ENCODE measurements at regions not wholly inside any gene's neighbourhood (a gene's known extent, or its start where the extent isn't known, plus 50 kb on each side); places are given as distances from the start of the nearest gene placed in this dataset.
A peak's percentile ranks its signal among the peaks of the same experiment; 100 is the strongest.

DNA sequence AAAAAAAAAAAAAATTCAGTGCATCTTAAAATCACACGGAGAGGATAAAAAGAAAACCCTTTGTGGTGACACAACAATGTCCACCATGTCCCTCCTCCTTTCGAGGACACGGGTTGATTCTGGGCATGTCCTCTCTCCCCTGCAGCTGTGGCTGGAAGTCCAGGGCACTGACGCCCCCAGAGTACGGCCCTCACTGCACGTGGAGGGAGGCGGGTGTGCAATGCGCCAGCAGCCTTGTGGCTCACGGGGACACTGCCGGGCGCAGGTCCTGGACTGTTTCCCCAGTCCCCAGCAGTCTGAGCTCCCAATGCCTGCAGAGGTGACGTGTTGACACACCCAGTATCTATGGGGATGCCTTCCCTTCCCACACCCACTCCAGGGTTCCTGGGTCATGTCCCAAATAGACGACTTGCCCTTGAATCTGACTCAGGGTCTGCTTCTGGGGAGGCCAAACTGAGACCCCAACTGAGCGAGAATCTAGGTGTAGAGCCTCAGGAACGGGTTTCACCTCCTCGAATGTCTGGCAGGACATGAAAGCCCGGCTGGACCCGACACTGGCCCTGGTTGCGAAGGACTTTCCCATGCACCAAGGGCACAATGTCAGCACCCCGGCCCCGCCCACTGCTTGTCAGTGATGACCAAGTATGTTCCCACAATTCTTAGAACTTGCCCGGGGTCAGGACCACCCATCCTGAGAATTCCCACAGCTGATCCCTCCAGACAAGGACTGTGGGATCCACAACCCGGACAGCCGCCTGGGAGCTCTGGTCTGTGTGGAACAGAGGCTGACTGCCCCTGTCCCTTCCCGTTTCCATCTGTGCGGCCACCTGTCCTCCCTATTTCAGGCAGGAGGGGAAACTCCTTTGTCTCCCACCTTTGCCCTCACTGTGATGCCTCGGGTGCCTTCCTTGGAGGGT, 425.1 kb upstream of the SULF2 start:
- Histone ChIP-seq H3K14ac (ENCODE audit: low read length) (no peak overlapping the region), H3K9ac (ENCODE audit: low read length) (no peak overlapping the region), H3K27me3 (ENCODE audit: insufficient read depth, low read length) (no peaks in the 10 kb centered on the region), H3K4me2 (ENCODE audit: low read length) (no peak overlapping the region), H3K9me3 (ENCODE audit: insufficient read depth, low read depth, low read length) (peaks cover 3% of the 10 kb centered on the region), H3K4ac (ENCODE audit: low read depth, low read length) (no peak overlapping the region), H3K79me1 (ENCODE audit: low read length) (peaks cover 2% of the 10 kb centered on the region), H2BK120ac (ENCODE audit: insufficient read depth, low read length, poor library complexity) (no peak overlapping the region), H2AFZ (ENCODE audit: insufficient read depth, low read length, poor library complexity) (no peak overlapping the region), H2BK12ac (ENCODE audit: low read length) (no peak overlapping the region), H3K4me1 (ENCODE audit: control insufficient read depth in 1 of 2, insufficient read depth in 2 of 2, low read length in 2 of 2) (peaks cover 7 to 12% of the 10 kb centered on the region in 2 experiments), H3K36me3 (ENCODE audit: control insufficient read depth in 1 of 2, insufficient read depth in 2 of 2, low read length in 2 of 2) (no peaks in the 10 kb centered on the region), H2BK5ac (ENCODE audit: low read depth, low read length, poor library complexity) (no peak overlapping the region), H4K8ac (ENCODE audit: low read depth, low read length) (no peak overlapping the region), H4K12ac (ENCODE audit: low read depth, low read length) (no peak overlapping the region), H2AK5ac (ENCODE audit: low read length) (no peak overlapping the region), H3K27ac (ENCODE audit: low read depth, low read length) (no peak overlapping the region), H3K79me2 (ENCODE audit: control insufficient read depth, insufficient read depth, low read length, poor library complexity) (no peaks in the 10 kb centered on the region), H3K23ac (ENCODE audit: low read length) (no peak overlapping the region), H4K91ac (ENCODE audit: low read depth, low read length) (no peak overlapping the region), H3K4me3 (ENCODE audit: low read depth, low read length) (peak overlapping the region; percentile 54), H3K18ac (ENCODE audit: low read length) (no peak overlapping the region)
- no peak for DNase-seq
- no CpG with 5 or more reads among the region's 27 CpGs for WGBS (ENCODE audit: extremely low coverage, insufficient coverage, insufficient read length)

DNA sequence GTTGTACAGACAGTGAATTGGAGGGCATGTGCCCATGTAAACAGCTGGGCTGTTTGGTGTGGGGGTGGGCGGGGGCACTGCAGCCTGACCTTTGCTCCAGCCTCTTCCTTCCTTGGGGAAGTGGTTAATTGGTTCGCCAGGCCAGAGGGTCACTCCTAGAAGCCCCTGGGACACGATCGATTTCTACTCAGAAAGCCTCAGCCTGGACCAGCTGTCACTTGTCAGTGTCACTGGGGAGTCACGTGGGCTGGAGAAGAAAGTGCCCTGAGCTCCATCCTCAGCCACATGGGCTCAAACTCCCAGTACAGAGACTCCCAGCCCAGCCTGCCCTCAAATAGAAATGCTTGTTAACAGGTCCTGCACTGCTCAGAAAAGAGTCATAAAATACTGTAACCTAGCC, 423.8 kb upstream of the SULF2 start:
- Histone ChIP-seq H4K8ac (ENCODE audit: low read depth, low read length) (no peak overlapping the region), H3K4me3 (ENCODE audit: low read depth, low read length) (no peak overlapping the region), H3K27me3 (ENCODE audit: insufficient read depth, low read length) (no peaks in the 10 kb centered on the region), H2BK5ac (ENCODE audit: low read depth, low read length, poor library complexity) (no peak overlapping the region), H3K9me3 (ENCODE audit: insufficient read depth, low read depth, low read length) (peaks cover 3% of the 10 kb centered on the region), H2AK5ac (ENCODE audit: low read length) (no peak overlapping the region), H2BK120ac (ENCODE audit: insufficient read depth, low read length, poor library complexity) (no peak overlapping the region), H3K4me1 (ENCODE audit: control insufficient read depth in 1 of 2, insufficient read depth in 2 of 2, low read length in 2 of 2) (peaks cover 4 to 8% of the 10 kb centered on the region in 2 experiments), H4K91ac (ENCODE audit: low read depth, low read length) (no peak overlapping the region), H3K27ac (ENCODE audit: low read depth, low read length) (no peak overlapping the region), H3K4me2 (ENCODE audit: low read length) (no peak overlapping the region), H3K36me3 (ENCODE audit: control insufficient read depth in 1 of 2, insufficient read depth in 2 of 2, low read length in 2 of 2) (no peaks in the 10 kb centered on the region), H3K4ac (ENCODE audit: low read depth, low read length) (no peak overlapping the region), H4K12ac (ENCODE audit: low read depth, low read length) (no peak overlapping the region), H2BK12ac (ENCODE audit: low read length) (no peak overlapping the region), H3K14ac (ENCODE audit: low read length) (no peak overlapping the region), H3K9ac (ENCODE audit: low read length) (no peak overlapping the region), H3K79me1 (ENCODE audit: low read length) (peaks cover 2% of the 10 kb centered on the region), H3K18ac (ENCODE audit: low read length) (no peak overlapping the region), H3K79me2 (ENCODE audit: control insufficient read depth, insufficient read depth, low read length, poor library complexity) (no peaks in the 10 kb centered on the region), H2AFZ (ENCODE audit: insufficient read depth, low read length, poor library complexity) (no peak overlapping the region), H3K23ac (ENCODE audit: low read length) (no peak overlapping the region)
- no CpG with 5 or more reads among the region's 5 CpGs for WGBS (ENCODE audit: extremely low coverage, insufficient coverage, insufficient read length)
- no peak for DNase-seq

DNA sequence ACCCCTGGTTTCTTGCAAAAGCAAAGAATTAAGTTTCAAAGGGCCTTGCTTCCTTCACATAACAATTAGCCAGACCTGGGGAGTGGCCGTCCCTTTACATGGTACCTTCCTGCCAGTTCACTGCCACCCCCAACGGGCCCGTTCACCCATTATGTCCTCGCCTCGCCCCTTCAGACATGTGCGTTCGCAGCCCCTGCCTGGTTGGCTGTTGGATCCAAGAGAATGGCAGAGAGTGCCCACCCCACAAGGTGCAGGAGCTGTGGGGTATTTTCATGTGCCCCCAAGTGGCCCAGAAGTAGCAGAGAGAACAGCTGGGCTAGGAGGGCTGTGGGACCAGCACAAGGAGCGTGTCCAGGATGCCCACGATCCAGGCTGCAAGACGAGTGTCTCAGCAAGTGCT, 422.9 kb upstream of the SULF2 start:
- Histone ChIP-seq H3K27ac (ENCODE audit: low read depth, low read length) (no peak overlapping the region), H3K4me1 (ENCODE audit: control insufficient read depth in 1 of 2, insufficient read depth in 2 of 2, low read length in 2 of 2) (no peaks in the 10 kb centered on the region), H3K18ac (ENCODE audit: low read length) (no peak overlapping the region), H3K36me3 (ENCODE audit: control insufficient read depth in 1 of 2, insufficient read depth in 2 of 2, low read length in 2 of 2) (no peaks in the 10 kb centered on the region), H3K4ac (ENCODE audit: low read depth, low read length) (no peak overlapping the region), H4K12ac (ENCODE audit: low read depth, low read length) (no peak overlapping the region), H3K14ac (ENCODE audit: low read length) (no peak overlapping the region), H3K4me3 (ENCODE audit: low read depth, low read length) (no peak overlapping the region), H3K4me2 (ENCODE audit: low read length) (no peak overlapping the region), H3K79me1 (ENCODE audit: low read length) (no peaks in the 10 kb centered on the region), H2AFZ (ENCODE audit: insufficient read depth, low read length, poor library complexity) (no peak overlapping the region), H2AK5ac (ENCODE audit: low read length) (no peak overlapping the region), H2BK12ac (ENCODE audit: low read length) (no peak overlapping the region), H2BK5ac (ENCODE audit: low read depth, low read length, poor library complexity) (no peak overlapping the region), H3K27me3 (ENCODE audit: insufficient read depth, low read length) (no peaks in the 10 kb centered on the region), H3K79me2 (ENCODE audit: control insufficient read depth, insufficient read depth, low read length, poor library complexity) (no peaks in the 10 kb centered on the region), H3K23ac (ENCODE audit: low read length) (no peak overlapping the region), H4K91ac (ENCODE audit: low read depth, low read length) (no peak overlapping the region), H3K9ac (ENCODE audit: low read length) (no peak overlapping the region), H3K9me3 (ENCODE audit: insufficient read depth, low read depth, low read length) (peaks cover 3% of the 10 kb centered on the region), H4K8ac (ENCODE audit: low read depth, low read length) (no peak overlapping the region), H2BK120ac (ENCODE audit: insufficient read depth, low read length, poor library complexity) (no peak overlapping the region)
- no peak for DNase-seq
- WGBS (ENCODE audit: extremely low coverage, insufficient coverage, insufficient read length): no CpG with 5 or more reads among the region's 10 CpGs

DNA sequence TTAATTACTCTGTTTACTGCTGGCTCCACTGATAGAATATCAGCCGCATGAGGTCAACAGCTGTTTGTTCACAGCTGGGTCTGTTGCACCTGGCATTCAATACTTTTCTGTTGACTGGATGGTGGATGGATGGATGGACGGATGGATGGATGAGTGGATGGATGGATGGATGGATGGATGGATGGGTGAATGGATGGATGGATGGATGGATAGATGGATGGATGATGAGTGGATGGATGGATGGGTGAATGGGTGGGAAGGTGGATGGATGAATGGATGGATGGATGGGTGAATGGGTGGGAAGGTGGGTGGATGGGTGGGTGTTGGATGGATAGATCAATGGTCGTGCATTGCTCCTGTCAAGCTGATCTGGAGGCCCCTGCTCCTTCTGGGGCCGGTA, 422.2 kb upstream of the SULF2 start:
- Histone ChIP-seq H3K18ac (ENCODE audit: low read length) (no peak overlapping the region), H4K91ac (ENCODE audit: low read depth, low read length) (no peak overlapping the region), H3K4me3 (ENCODE audit: low read depth, low read length) (no peak overlapping the region), H3K36me3 (ENCODE audit: control insufficient read depth in 1 of 2, insufficient read depth in 2 of 2, low read length in 2 of 2) (no peaks in the 10 kb centered on the region), H3K9me3 (ENCODE audit: insufficient read depth, low read depth, low read length) (peaks cover 3% of the 10 kb centered on the region), H2BK5ac (ENCODE audit: low read depth, low read length, poor library complexity) (no peak overlapping the region), H4K8ac (ENCODE audit: low read depth, low read length) (no peak overlapping the region), H3K79me1 (ENCODE audit: low read length) (no peaks in the 10 kb centered on the region), H2AK5ac (ENCODE audit: low read length) (no peak overlapping the region), H2BK120ac (ENCODE audit: insufficient read depth, low read length, poor library complexity) (no peak overlapping the region), H3K4ac (ENCODE audit: low read depth, low read length) (no peak overlapping the region), H3K27ac (ENCODE audit: low read depth, low read length) (no peak overlapping the region), H3K79me2 (ENCODE audit: control insufficient read depth, insufficient read depth, low read length, poor library complexity) (no peaks in the 10 kb centered on the region), H3K4me2 (ENCODE audit: low read length) (no peak overlapping the region), H4K12ac (ENCODE audit: low read depth, low read length) (no peak overlapping the region), H3K14ac (ENCODE audit: low read length) (no peak overlapping the region), H3K9ac (ENCODE audit: low read length) (no peak overlapping the region), H2BK12ac (ENCODE audit: low read length) (no peak overlapping the region), H2AFZ (ENCODE audit: insufficient read depth, low read length, poor library complexity) (no peak overlapping the region), H3K4me1 (ENCODE audit: control insufficient read depth in 1 of 2, insufficient read depth in 2 of 2, low read length in 2 of 2) (no peaks in the 10 kb centered on the region), H3K23ac (ENCODE audit: low read length) (no peak overlapping the region), H3K27me3 (ENCODE audit: insufficient read depth, low read length) (no peaks in the 10 kb centered on the region)
- WGBS (ENCODE audit: extremely low coverage, insufficient coverage, insufficient read length): no CpG with 5 or more reads among the region's 4 CpGs
- no peak for DNase-seq
